T-helper 2 cell (primary cell): ENCODE measurements at regions not wholly inside any gene's neighbourhood (a gene's known extent, or its start where the extent isn't known, plus 50 kb on each side); places are given as distances from the start of the nearest gene placed in this dataset.

Experiments
- DNase-seq, 5 experiments: peaks; one replicate each; pipeline versions ENCODE4 v3.0.0 to v3.0.0-alpha.2; 2012 to 2022

GRCh38 chr9:99282406-99282805, 60.3 kb downstream of the SEC61B start:
- DNase-seq: no peak

- DNase-seq: no peak
Observed at GRCh38 chr9:99285965-99286364, 63.9 kb downstream of the SEC61B start.

GRCh38 chr9:99286536-99286935, 64.5 kb downstream of the SEC61B start:
- no peak for DNase-seq

- DNase-seq: no peak
Observed at GRCh38 chr9:99287641-99288040, 65.6 kb downstream of the SEC61B start.

- DNase-seq: no peak
Observed at GRCh38 chr9:99288830-99289229, 66.7 kb downstream of the SEC61B start.

GRCh38 chr9:99294850-99295461, 72.9 kb downstream of the SEC61B start:
- DNase-seq: peak in 1 of 5 experiments; percentile 6

GRCh38 chr9:99296291-99296951, 74.3 kb downstream of the SEC61B start:
- peak in 3 of 5 experiments; percentile 6 to 24 (median 7) for DNase-seq

GRCh38 chr9:99298614-99299013, 76.5 kb downstream of the SEC61B start:
- no peak for DNase-seq

- peak in 1 of 5 experiments; percentile 7 for DNase-seq
Observed at GRCh38 chr9:99299211-99300102, 77.4 kb downstream of the SEC61B start.

- no peak for DNase-seq
Observed at GRCh38 chr9:99300103-99300439, 78.0 kb downstream of the SEC61B start.

- no peak for DNase-seq
Observed at GRCh38 chr9:99300603-99301002, 78.5 kb downstream of the SEC61B start.

GRCh38 chr9:99303177-99303576, 81.1 kb downstream of the SEC61B start:
- no peak for DNase-seq

GRCh38 chr9:99305124-99305523, 83.0 kb downstream of the SEC61B start:
- no peak for DNase-seq

GRCh38 chr9:99305820-99306811, 84.0 kb downstream of the SEC61B start:
- DNase-seq: no peak

- no peak for DNase-seq
Observed at GRCh38 chr9:99307851-99308250, 85.8 kb downstream of the SEC61B start.

GRCh38 chr9:99309141-99309939, 87.3 kb downstream of the SEC61B start:
- no peak for DNase-seq

- no peak for DNase-seq
Observed at GRCh38 chr9:99312736-99313135, 90.7 kb downstream of the SEC61B start.

- no peak for DNase-seq
Observed at GRCh38 chr9:99319048-99319447, 97.0 kb downstream of the SEC61B start.

- DNase-seq: no peak
Observed at GRCh38 chr9:99322299-99322698, 100.2 kb downstream of the SEC61B start.

- DNase-seq: no peak
Observed at GRCh38 chr9:99326112-99326916, 104.2 kb downstream of the SEC61B start.

- no peak for DNase-seq
Observed at GRCh38 chr9:99326917-99327189, 104.8 kb downstream of the SEC61B start.
